ENCODE measurements at regions not wholly inside any gene's neighbourhood (a gene's known extent, or its start where the extent isn't known, plus 50 kb on each side); places are given as distances from the start of the nearest gene placed in this dataset.

DNA sequence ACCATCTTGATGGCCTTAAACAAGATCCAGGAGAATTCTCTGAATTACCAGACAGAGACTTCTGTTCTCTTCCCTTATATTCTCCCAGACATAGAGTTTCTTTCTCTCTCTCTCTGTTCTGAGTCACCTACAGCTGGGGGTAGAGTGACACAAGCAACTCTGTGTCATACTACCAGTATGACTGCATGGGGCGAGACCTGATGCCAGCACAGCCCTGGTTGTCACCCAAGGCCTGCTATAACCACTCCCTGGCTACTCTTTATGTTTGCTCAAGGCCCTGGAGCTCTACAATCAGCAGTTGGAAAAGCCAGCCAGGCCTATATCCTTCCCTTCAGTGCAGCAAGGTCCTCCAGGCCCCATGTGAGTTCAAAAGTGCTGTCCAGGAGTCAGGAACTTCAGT, 114.2 kb upstream of the TENT5D start:
- no peak for DNase-seq (ENCODE audit: low read depth, low spot score)

DNA sequence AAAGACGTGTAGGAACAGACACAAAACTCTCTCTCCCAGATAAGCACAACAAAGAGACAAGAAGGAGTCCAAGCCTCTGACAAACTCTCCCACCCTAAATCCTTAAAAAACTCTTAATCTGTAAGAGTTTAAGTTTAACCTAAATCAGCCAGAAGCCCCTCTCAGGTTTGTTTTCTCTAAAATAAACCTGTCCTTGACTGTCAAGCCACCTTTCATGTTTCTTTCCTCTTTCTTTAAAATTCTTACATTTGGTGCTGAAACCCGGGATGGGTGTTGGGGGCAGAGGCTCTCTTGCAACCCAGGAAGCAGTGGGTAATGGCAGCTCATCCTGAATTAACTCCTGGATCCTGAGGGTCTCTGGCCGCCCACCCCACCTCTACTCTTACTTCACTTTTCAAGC, 107.8 kb upstream of the TENT5D start:
- DNase-seq (ENCODE audit: low read depth, low spot score), result no peak

- no peak for DNase-seq (ENCODE audit: low read depth, low spot score)
Observed at GRCh38 chrX:80316526-80316925, 103.7 kb upstream of the TENT5D start.

- no peak for DNase-seq (ENCODE audit: low read depth, low spot score)
Observed at GRCh38 chrX:80317646-80318045, 102.6 kb upstream of the TENT5D start.

DNA sequence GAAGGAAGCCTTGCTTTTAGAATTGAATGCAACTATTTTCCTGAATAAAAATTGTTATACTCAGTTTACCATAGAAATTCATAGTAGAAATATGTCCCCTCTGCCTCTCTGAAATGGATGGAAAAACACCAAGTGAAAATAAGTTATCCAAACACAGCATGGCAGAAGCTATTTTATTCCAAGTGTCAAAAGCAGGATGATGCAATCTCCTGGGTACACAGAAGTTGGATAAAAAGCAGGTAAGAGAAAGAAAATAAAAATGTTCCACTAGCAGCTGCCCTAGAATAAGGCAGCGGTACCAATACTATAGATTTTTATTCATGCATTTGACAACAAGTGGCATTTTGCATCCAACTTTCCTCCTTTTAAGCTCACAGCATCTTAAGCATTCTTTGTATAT, 89.0 kb upstream of the TENT5D start:
- DNase-seq (ENCODE audit: low read depth, low spot score), result no peak

DNA sequence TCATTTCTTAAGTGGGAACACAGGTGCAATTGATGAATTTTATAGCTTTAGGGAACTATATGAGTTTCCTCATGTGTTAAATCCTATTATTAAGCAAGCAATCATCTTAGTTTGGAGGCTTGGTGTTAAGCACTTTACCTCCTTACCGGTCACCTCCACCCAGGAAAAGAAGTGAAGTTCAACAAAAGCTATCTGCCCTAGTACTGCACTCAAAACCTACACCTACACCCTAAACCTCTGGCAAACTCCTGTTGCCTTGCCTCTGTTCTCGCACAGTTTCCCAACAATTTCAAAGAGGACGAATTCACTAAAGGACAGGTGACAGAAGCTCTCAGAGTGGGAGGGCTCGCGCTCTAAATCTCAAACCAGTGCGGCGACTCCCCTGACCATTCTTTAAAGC, 85.7 kb upstream of the TENT5D start:
- DNase-seq (ENCODE audit: low read depth, low spot score), result no peak

- DNase-seq (ENCODE audit: low read depth, low spot score), result peak; percentile 88
Observed at GRCh38 chrX:80335062-80335830, 85.0 kb upstream of the TENT5D start.

DNA sequence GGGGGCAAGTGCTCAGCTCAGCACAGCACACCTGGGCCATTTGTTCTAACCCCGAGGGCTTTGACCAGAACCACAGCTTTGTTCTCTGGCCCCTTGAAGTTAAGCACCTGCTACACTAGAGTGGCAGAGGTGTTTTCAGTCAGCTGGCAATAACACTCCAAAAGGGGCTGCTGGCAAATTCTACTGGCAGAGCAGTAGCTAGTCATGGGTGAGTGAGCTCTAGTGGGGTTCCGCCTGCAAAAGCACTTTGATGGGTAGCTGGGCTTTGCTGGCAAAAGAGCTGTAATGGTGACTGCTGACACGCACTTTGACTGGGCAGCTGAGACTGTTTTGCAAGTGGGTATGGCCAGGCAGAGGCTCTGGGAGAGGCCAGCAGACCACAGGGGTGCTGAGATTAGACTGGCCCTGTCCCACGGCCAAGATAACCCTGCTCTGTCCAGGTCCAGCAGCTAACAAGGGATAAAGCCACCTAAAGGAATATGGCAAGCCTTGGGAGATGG, 65.2 kb upstream of the TENT5D start:
- DNase-seq (ENCODE audit: low read depth, low spot score), result no peak
